ENCODE measurements at regions not wholly inside any gene's neighbourhood (a gene's known extent, or its start where the extent isn't known, plus 50 kb on each side); places are given as distances from the start of the nearest gene placed in this dataset.

GRCh38 chr5:97570242-97570641 is 387.2 kb upstream of the RIOK2 start:
- TF ChIP-seq CTCF (IDR thresholded peaks at IDR 0.05): no peak

GRCh38 chr5:97575322-97575721 is 392.3 kb upstream of the RIOK2 start:
- no peak for TF ChIP-seq CTCF (IDR thresholded peaks at IDR 0.05)

- TF ChIP-seq CTCF (IDR thresholded peaks at IDR 0.05): no peak
These were observed 393.9 kb upstream of the RIOK2 start for GRCh38 chr5:97576956-97577355.

GRCh38 chr5:97580746-97581145 is 397.7 kb upstream of the RIOK2 start:
- TF ChIP-seq CTCF (IDR thresholded peaks at IDR 0.05): no peak

GRCh38 chr5:97591781-97592180 is 408.7 kb upstream of the RIOK2 start:
- TF ChIP-seq CTCF (IDR thresholded peaks at IDR 0.05): no peak

- no peak for TF ChIP-seq CTCF (IDR thresholded peaks at IDR 0.05)
These were observed 417.4 kb upstream of the RIOK2 start for GRCh38 chr5:97600486-97600885.

- TF ChIP-seq CTCF (IDR thresholded peaks at IDR 0.05): no peak
These were observed 418.6 kb upstream of the RIOK2 start for GRCh38 chr5:97601651-97602050.

- TF ChIP-seq CTCF (IDR thresholded peaks at IDR 0.05): no peak
These were observed 423.5 kb upstream of the RIOK2 start for GRCh38 chr5:97606531-97606930.
